ENCODE measurements at regions not wholly inside any gene's neighbourhood (a gene's known extent, or its start where the extent isn't known, plus 50 kb on each side); places are given as distances from the start of the nearest gene placed in this dataset.

- in situ Hi-C loops (cut with HindIII; ENCODE audit: low pct_unique_long_range_greater_than_20kb, low sequenced_read_pairs), result no loop called here
- no peak for DNase-seq (ENCODE audit: low read depth)
Observed at GRCh38 chr10:124293616-124294449, 124.9 kb downstream of the OAT start.

GRCh38 chr10:124292911-124293615 lies 125.7 kb downstream of the OAT start:
- no peak for DNase-seq (ENCODE audit: low read depth)
- in situ Hi-C loops (cut with HindIII; ENCODE audit: low pct_unique_long_range_greater_than_20kb, low sequenced_read_pairs), result no loop called here

GRCh38 chr10:124291001-124291701 lies 127.6 kb downstream of the OAT start:
- no peak for DNase-seq (ENCODE audit: low read depth)
- in situ Hi-C loops (cut with HindIII; ENCODE audit: low pct_unique_long_range_greater_than_20kb, low sequenced_read_pairs), result no loop called here

- in situ Hi-C loops (cut with HindIII; ENCODE audit: low pct_unique_long_range_greater_than_20kb, low sequenced_read_pairs), result no loop called here
- no peak for DNase-seq (ENCODE audit: low read depth)
Observed at GRCh38 chr10:124289851-124290795, 128.6 kb downstream of the OAT start.

GRCh38 chr10:124288928-124289850 lies 129.5 kb downstream of the OAT start:
- in situ Hi-C loops (cut with HindIII; ENCODE audit: low pct_unique_long_range_greater_than_20kb, low sequenced_read_pairs), result no loop called here
- no peak for DNase-seq (ENCODE audit: low read depth)

GRCh38 chr10:124288486-124288885 lies 130.2 kb downstream of the OAT start:
- DNase-seq (ENCODE audit: low read depth), result no peak
- in situ Hi-C loops (cut with HindIII; ENCODE audit: low pct_unique_long_range_greater_than_20kb, low sequenced_read_pairs), result no loop called here

GRCh38 chr10:124287791-124288190 lies 130.9 kb downstream of the OAT start:
- in situ Hi-C loops (cut with HindIII; ENCODE audit: low pct_unique_long_range_greater_than_20kb, low sequenced_read_pairs), result no loop called here
- no peak for DNase-seq (ENCODE audit: low read depth)

- in situ Hi-C loops (cut with HindIII; ENCODE audit: low pct_unique_long_range_greater_than_20kb, low sequenced_read_pairs), result no loop called here
- DNase-seq (ENCODE audit: low read depth), result no peak
Observed at GRCh38 chr10:124287071-124287685, 131.5 kb downstream of the OAT start.

- DNase-seq (ENCODE audit: low read depth), result no peak
- in situ Hi-C loops (cut with HindIII; ENCODE audit: low pct_unique_long_range_greater_than_20kb, low sequenced_read_pairs), result no loop called here
Observed at GRCh38 chr10:124286621-124287020, 132.1 kb downstream of the OAT start.

GRCh38 chr10:124285587-124286527 lies 132.9 kb downstream of the OAT start:
- DNase-seq (ENCODE audit: low read depth), result no peak
- in situ Hi-C loops (cut with HindIII; ENCODE audit: low pct_unique_long_range_greater_than_20kb, low sequenced_read_pairs), result no loop called here

GRCh38 chr10:124283949-124284250 lies 134.8 kb downstream of the OAT start:
- no peak for DNase-seq (ENCODE audit: low read depth)
- in situ Hi-C loops (cut with HindIII; ENCODE audit: low pct_unique_long_range_greater_than_20kb, low sequenced_read_pairs), result no loop called here

GRCh38 chr10:124283215-124283948 lies 135.3 kb downstream of the OAT start:
- DNase-seq (ENCODE audit: low read depth), result no peak
- in situ Hi-C loops (cut with HindIII; ENCODE audit: low pct_unique_long_range_greater_than_20kb, low sequenced_read_pairs), result no loop called here

- in situ Hi-C loops (cut with HindIII; ENCODE audit: low pct_unique_long_range_greater_than_20kb, low sequenced_read_pairs), result no loop called here
Observed at GRCh38 chr10:124282326-124282725, 136.4 kb downstream of the OAT start.

GRCh38 chr10:124281666-124282065 lies 137.1 kb downstream of the OAT start:
- DNase-seq (ENCODE audit: low read depth), result no peak
- in situ Hi-C loops (cut with HindIII; ENCODE audit: low pct_unique_long_range_greater_than_20kb, low sequenced_read_pairs), result no loop called here

More at GRCh38 chr10:124282326-124282725, 136.4 kb downstream of the OAT start:
- no peak for DNase-seq (ENCODE audit: low read depth)

GRCh38 chr10:124280916-124281315 lies 137.8 kb downstream of the OAT start:
- in situ Hi-C loops (cut with HindIII; ENCODE audit: low pct_unique_long_range_greater_than_20kb, low sequenced_read_pairs), result no loop called here
- no peak for DNase-seq (ENCODE audit: low read depth)
